ENCODE measurements at regions not wholly inside any gene's neighbourhood (a gene's known extent, or its start where the extent isn't known, plus 50 kb on each side); places are given as distances from the start of the nearest gene placed in this dataset.

GRCh38 chrX:10882484-10882883, 228.6 kb upstream of the HCCS start:
- intact Hi-C loops (cut with DNase I), result no loop called here
- TF ChIP-seq, protein P1, sequence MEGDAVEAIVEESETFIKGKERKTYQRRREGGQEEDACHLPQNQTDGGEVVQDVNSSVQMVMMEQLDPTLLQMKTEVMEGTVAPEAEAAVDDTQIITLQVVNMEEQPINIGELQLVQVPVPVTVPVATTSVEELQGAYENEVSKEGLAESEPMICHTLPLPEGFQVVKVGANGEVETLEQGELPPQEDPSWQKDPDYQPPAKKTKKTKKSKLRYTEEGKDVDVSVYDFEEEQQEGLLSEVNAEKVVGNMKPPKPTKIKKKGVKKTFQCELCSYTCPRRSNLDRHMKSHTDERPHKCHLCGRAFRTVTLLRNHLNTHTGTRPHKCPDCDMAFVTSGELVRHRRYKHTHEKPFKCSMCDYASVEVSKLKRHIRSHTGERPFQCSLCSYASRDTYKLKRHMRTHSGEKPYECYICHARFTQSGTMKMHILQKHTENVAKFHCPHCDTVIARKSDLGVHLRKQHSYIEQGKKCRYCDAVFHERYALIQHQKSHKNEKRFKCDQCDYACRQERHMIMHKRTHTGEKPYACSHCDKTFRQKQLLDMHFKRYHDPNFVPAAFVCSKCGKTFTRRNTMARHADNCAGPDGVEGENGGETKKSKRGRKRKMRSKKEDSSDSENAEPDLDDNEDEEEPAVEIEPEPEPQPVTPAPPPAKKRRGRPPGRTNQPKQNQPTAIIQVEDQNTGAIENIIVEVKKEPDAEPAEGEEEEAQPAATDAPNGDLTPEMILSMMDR (IDR thresholded peaks at IDR 0.05), result no peak
- Histone ChIP-seq H3K36me3 (no peaks in the 10 kb centered on the region), H3K4me1 (no peaks in the 10 kb centered on the region), H3K4me3 (no peak overlapping the region), H3K9me3 (no peaks in the 10 kb centered on the region), H3K27me3 (no peaks in the 10 kb centered on the region), H3K27ac (no peak overlapping the region)
- DNase-seq (ENCODE audit: low spot score in 2 of 2), result no peak

DNA sequence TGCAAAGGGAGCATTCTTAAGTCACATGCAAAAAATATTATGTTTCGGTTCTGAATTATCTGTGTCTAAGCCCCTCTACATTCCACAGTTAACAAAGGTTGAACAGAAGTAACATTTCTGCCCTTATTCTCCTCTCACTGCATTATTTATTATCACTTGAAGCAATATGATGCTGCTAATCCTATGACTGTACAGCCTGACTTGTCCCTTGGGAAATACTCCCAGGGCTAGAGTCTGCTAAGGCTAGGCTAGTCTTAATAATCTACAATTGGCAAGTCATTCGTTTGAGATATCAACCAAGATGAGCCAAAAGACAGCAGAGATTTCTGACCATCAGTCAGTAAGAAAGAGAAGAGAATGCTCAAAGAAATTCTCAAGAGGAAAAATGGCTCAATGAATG, 226.9 kb upstream of the HCCS start:
- no peak overlapping the region for H3K27ac ChIP-seq
- TF ChIP-seq, protein P1 (IDR thresholded peaks at IDR 0.05), result no peak
- intact Hi-C loops (cut with DNase I), result no loop called here

DNA sequence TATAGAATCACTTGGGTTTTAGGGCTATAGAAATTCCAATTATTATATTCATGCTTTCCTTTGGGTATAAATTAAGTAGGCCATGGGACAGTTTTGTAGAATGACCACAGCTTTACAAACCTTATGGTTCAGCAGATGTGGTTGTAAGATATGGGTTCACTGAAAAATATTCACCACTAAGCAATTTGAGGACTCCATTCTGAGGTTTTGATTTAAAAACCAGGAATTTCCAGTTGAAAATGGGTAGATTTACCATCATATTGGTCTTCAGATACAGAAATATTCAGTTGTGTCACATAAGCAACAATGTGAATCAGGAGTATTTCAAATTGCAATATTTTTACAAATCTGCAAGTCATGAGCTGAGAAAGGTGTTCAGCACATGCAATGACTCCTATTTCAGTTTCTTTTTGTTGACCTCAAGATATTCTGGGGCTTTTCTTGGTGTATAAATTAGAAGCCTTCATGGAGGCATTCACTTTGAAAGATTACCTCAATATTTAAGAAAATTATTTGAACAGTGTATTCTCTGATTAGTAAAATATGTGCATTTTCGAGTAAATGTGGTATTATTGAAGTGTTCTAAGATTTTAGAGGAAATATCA, 218.4 kb upstream of the HCCS start:
- no peaks in the 10 kb centered on the region for H3K27me3 ChIP-seq
- H3K4me3 ChIP-seq, result no peak overlapping the region
- no peak for DNase-seq (ENCODE audit: low spot score in 2 of 2)
- intact Hi-C loops (cut with DNase I), result no loop called here
- no peaks in the 10 kb centered on the region for H3K4me1 ChIP-seq
- no peaks in the 10 kb centered on the region for H3K9me3 ChIP-seq
- H3K27ac ChIP-seq, result no peak overlapping the region
- H3K36me3 ChIP-seq, result no peaks in the 10 kb centered on the region
- TF ChIP-seq, protein P1 (IDR thresholded peaks at IDR 0.05), result no peak

More for the DNA sequence above, 226.9 kb upstream of the HCCS start:
- H3K27me3 ChIP-seq, result no peaks in the 10 kb centered on the region
- H3K9me3 ChIP-seq, result no peaks in the 10 kb centered on the region
- H3K4me3 ChIP-seq, result no peak overlapping the region
- H3K36me3 ChIP-seq, result no peaks in the 10 kb centered on the region
- no peak for DNase-seq (ENCODE audit: low spot score in 2 of 2)
- no peaks in the 10 kb centered on the region for H3K4me1 ChIP-seq

GRCh38 chrX:10893366-10893765, 217.8 kb upstream of the HCCS start:
- H3K4me3 ChIP-seq, result no peak overlapping the region
- TF ChIP-seq, protein P1 (IDR thresholded peaks at IDR 0.05), result no peak
- intact Hi-C loops (cut with DNase I), result no loop called here
- no peak overlapping the region for H3K27ac ChIP-seq
- no peaks in the 10 kb centered on the region for H3K36me3 ChIP-seq
- H3K27me3 ChIP-seq, result no peaks in the 10 kb centered on the region
- no peaks in the 10 kb centered on the region for H3K4me1 ChIP-seq
- no peaks in the 10 kb centered on the region for H3K9me3 ChIP-seq
- no peak for DNase-seq (ENCODE audit: low spot score in 2 of 2)

- intact Hi-C loops (cut with DNase I), result no loop called here
- H3K27me3 ChIP-seq, result no peaks in the 10 kb centered on the region
- H3K27ac ChIP-seq, result no peak overlapping the region
- TF ChIP-seq, protein P1 (IDR thresholded peaks at IDR 0.05), result no peak
- no peaks in the 10 kb centered on the region for H3K36me3 ChIP-seq
- no peak for DNase-seq (ENCODE audit: low spot score in 2 of 2)
- no peak overlapping the region for H3K4me3 ChIP-seq
- H3K4me1 ChIP-seq, result no peaks in the 10 kb centered on the region
- H3K9me3 ChIP-seq, result no peaks in the 10 kb centered on the region
These were observed 217.2 kb upstream of the HCCS start for GRCh38 chrX:10893976-10894375.

DNA sequence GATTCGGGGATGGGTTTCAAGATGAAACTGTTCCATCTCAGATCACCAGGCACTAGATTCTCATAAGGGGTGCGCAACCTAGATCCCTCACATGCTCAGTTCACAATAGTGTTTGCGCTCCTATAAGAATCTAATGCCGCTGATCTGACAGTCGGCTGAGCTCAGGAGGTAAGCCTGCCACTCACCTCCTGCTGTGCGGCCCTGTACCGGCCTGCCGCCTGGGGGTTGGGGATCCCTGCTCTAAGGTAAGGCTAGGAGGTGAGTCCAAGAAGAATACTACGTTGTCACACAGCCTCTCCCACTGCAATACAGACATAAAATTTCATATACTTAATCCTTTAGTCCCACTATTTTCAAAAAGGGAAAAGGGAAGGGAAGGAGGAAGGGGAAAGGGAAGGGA, 213.4 kb upstream of the HCCS start:
- Histone ChIP-seq H3K4me1 (no peaks in the 10 kb centered on the region), H3K27me3 (no peaks in the 10 kb centered on the region), H3K27ac (no peak overlapping the region), H3K4me3 (no peak overlapping the region), H3K36me3 (no peaks in the 10 kb centered on the region), H3K9me3 (no peaks in the 10 kb centered on the region)
- no peak for DNase-seq (ENCODE audit: low spot score in 2 of 2)
- TF ChIP-seq, protein P1 (IDR thresholded peaks at IDR 0.05), result no peak
- intact Hi-C loops (cut with DNase I), result no loop called here

Measured in ascending aorta (tissue), 2 donors.